Stomach (tissue), 4 donors: ENCODE measurements at regions not wholly inside any gene's neighbourhood (a gene's known extent, or its start where the extent isn't known, plus 50 kb on each side); places are given as distances from the start of the nearest gene placed in this dataset.

ENCODE experiments used
- CTCF ChIP-seq, 7 experiments: fragments of 450-650 bp in 4 of 7; fragments of 200-600 bp in 3 of 7; sonication (generic) in 3 of 7; IDR thresholded peaks; one replicate each; pipeline ENCODE4 v1.5.1; 2016 to 2019; ENCODE audit warnings: antibody characterized with exemption in 7 of 7, control low read depth in 2 of 7, mild to moderate bottlenecking in 1 of 7
- POLR2A ChIP-seq, 4 donors: fragments of 450-650 bp; IDR thresholded peaks; one replicate each; pipeline ENCODE4 v1.6.1; 2016; ENCODE audit warnings: antibody characterized with exemption in 4 of 4, control low read depth in 2 of 4, mild to moderate bottlenecking in 1 of 4, moderate library complexity in 1 of 4
- POLR2AphosphoS5 ChIP-seq, 3 donors: sonication (generic); formaldehyde crosslinking; IDR thresholded peaks; one replicate each; pipeline ENCODE4 v1.6.1; 2016; ENCODE audit warnings: antibody characterized with exemption in 3 of 3

GRCh38 chr12:92570056-92570753 is 132.6 kb upstream of the PLEKHG7 start:
- TF ChIP-seq CTCF (IDR thresholded peaks at IDR 0.05) (peak in 5 of 7 experiments; percentile 46 to 93 (median 83)), POLR2A (IDR thresholded peaks at IDR 0.05) (no peak), POLR2AphosphoS5 (IDR thresholded peaks at IDR 0.05) (peak in 1 of 3 donors; percentile 44)
